Endothelial cell of umbilical vein (primary cell): ENCODE measurements at regions not wholly inside any gene's neighbourhood (a gene's known extent, or its start where the extent isn't known, plus 50 kb on each side); places are given as distances from the start of the nearest gene placed in this dataset.
"Not testable (repeated sequence)": the region's sequence is repeated elsewhere in the genome, so short reads cannot be mapped to it uniquely, and the experiment has no call there.

ENCODE experiments used
- BruUV-seq: library from RNA; stranded (reverse); fragments of 400-500 nt; replicated peaks from 2 replicates; lab custom pipeline; 2021; lab: Mats Ljungman, UMichigan
- CTCF ChIA-PET: fragments of 300-600, 350-600 bp; sonication (Branson Sonifier 250); formaldehyde crosslinking; loops from one replicate; lab custom pipeline; 2021; ENCODE audit warnings: antibody characterized with exemption, inconsistent platforms; lab: Charles Lee
- POLR2A ChIA-PET: fragments of 300-600, 350-600 bp; sonication (Branson Sonifier 250); formaldehyde crosslinking; loops from one replicate; lab custom pipeline; 2021; ENCODE audit warnings: antibody characterized with exemption, inconsistent platforms; lab: Charles Lee
- DNase-seq: peaks from one replicate; pipeline ENCODE4 v3.0.0-alpha.2; 2011; ENCODE audit warnings: low read depth, low spot score
- FAIRE-seq: peaks from 2 replicates; lab custom pipeline; 2011; peaks lifted over from hg19 to GRCh38; lab: Jason Lieb, UNC
- H2AFZ ChIP-seq: 2 replicates; pipeline ENCODE4 v1.6.0; 2012; ENCODE audit warnings: low read depth, low read length, control low read depth, inconsistent platforms
- H3K27ac ChIP-seq: 2 replicates; pipeline ENCODE4 v1.5.1; 2011; ENCODE audit warnings: low read depth, mild to moderate bottlenecking, control low read depth, low read length, moderate library complexity; ENCODE audit not compliant: insufficient read depth
- H3K27me3 ChIP-seq, 2 experiments: 2 replicates each; pipeline versions ENCODE4 v1.6.0 to v1.6.1; 2011; ENCODE audit warnings: low read length in 2 of 2, mixed read lengths in 1 of 2; ENCODE audit not compliant: control insufficient read depth in 2 of 2, insufficient read depth in 2 of 2
- H3K36me3 ChIP-seq, 2 experiments: 2 replicates in 1 of 2; 3 replicates in 1 of 2; pipeline ENCODE4 v1.5.1; 2011; ENCODE audit warnings: low read length in 2 of 2, mild to moderate bottlenecking in 1 of 2, moderate library complexity in 1 of 2; ENCODE audit not compliant: control insufficient read depth in 2 of 2, insufficient read depth in 2 of 2; ENCODE audit errors: extremely low read depth in 1 of 2
- H3K4me1 ChIP-seq: 3 replicates; pipeline ENCODE4 v1.5.1; 2011; ENCODE audit warnings: mild to moderate bottlenecking, low read length; ENCODE audit not compliant: control insufficient read depth, insufficient read depth; ENCODE audit errors: extremely low read depth
- H3K4me2 ChIP-seq: 2 replicates; pipeline ENCODE4 v1.6.1; 2011; ENCODE audit warnings: low read length, control low read depth, mixed read lengths; ENCODE audit not compliant: insufficient read depth
- H3K4me3 ChIP-seq, 3 experiments: fragments of 200-600 bp in 1 of 3; sonication (generic), shearing (Covaris generic) in 1 of 3; replicated peaks in 1 of 3; 2 replicates each; pipeline ENCODE4 v1.5.1; 2011 to 2016; ENCODE audit warnings: control low read depth in 3 of 3, low read length in 3 of 3, mild to moderate bottlenecking in 2 of 3, inconsistent platforms in 1 of 3, low read depth in 1 of 3, moderate library complexity in 1 of 3; ENCODE audit not compliant: insufficient read depth in 1 of 3
- H3K79me2 ChIP-seq: 2 replicates; pipeline ENCODE4 v1.6.0; 2012; ENCODE audit warnings: low read length, inconsistent platforms; ENCODE audit not compliant: control insufficient read depth, insufficient read depth
- H3K9ac ChIP-seq: replicated peaks from 2 replicates; pipeline ENCODE3; 2011; ENCODE audit warnings: low read length, control low read depth; ENCODE audit not compliant: insufficient read depth; ENCODE audit errors: extremely low read depth
- H3K9me1 ChIP-seq: replicated peaks from 3 replicates; pipeline ENCODE4 v1.6.0; 2011; ENCODE audit warnings: mild to moderate bottlenecking, low read length; ENCODE audit not compliant: control insufficient read depth, insufficient read depth; ENCODE audit errors: extremely low read depth
- H3K9me3 ChIP-seq: replicated peaks from 2 replicates; pipeline ENCODE4 v1.5.1; 2012; ENCODE audit warnings: low read length, inconsistent platforms; ENCODE audit not compliant: control insufficient read depth, insufficient read depth
- H4K20me1 ChIP-seq: replicated peaks from 2 replicates; pipeline ENCODE3; 2011; ENCODE audit warnings: mild to moderate bottlenecking, low read length; ENCODE audit not compliant: control insufficient read depth, insufficient read depth; ENCODE audit errors: extremely low read depth
- CTCF ChIP-seq, 2 donors: IDR thresholded peaks; 1 replicate in 1 of 2; 2 replicates in 1 of 2; pipeline ENCODE4 v1.5.1; 2011; ENCODE audit warnings: low read length in 2 of 2, mild to moderate bottlenecking in 2 of 2, moderate library complexity in 2 of 2, control low read depth in 1 of 2, inconsistent platforms in 1 of 2, low read depth in 1 of 2; ENCODE audit not compliant: insufficient read depth in 1 of 2; ENCODE audit errors: extremely low read depth in 1 of 2
- EZH2 ChIP-seq: IDR thresholded peaks from 2 replicates; pipeline ENCODE4 v1.6.1; 2012; ENCODE audit warnings: borderline replicate concordance, low read depth, mild to moderate bottlenecking, moderate library complexity, low read length, inconsistent platforms; ENCODE audit not compliant: severe bottlenecking
- FOS ChIP-seq: IDR thresholded peaks from 2 replicates; pipeline ENCODE4 v1.6.1; 2011; ENCODE audit warnings: mild to moderate bottlenecking, low read length, moderate library complexity, borderline replicate concordance; ENCODE audit not compliant: insufficient read depth
- GATA2 ChIP-seq: IDR thresholded peaks from 2 replicates; pipeline ENCODE4 v1.7.0; 2011; ENCODE audit warnings: low read depth, mild to moderate bottlenecking, moderate library complexity, mixed read lengths, low read length; ENCODE audit not compliant: insufficient read length, insufficient read depth
- JUN ChIP-seq: IDR thresholded peaks from 2 replicates; pipeline ENCODE4 v1.6.1; 2011; ENCODE audit warnings: borderline replicate concordance, low read depth; ENCODE audit not compliant: insufficient read length, insufficient read depth
- MAX ChIP-seq: IDR thresholded peaks from 2 replicates; pipeline ENCODE4 v1.6.1; 2011; ENCODE audit not compliant: insufficient read depth, insufficient read length
- MYC ChIP-seq: IDR thresholded peaks from one replicate; pipeline ENCODE4 v1.6.1; 2011; ENCODE audit warnings: mild to moderate bottlenecking, low read depth, low read length
- POLR2A ChIP-seq: IDR thresholded peaks from 2 replicates; pipeline ENCODE4 v1.6.1; 2012; ENCODE audit warnings: low read depth, mild to moderate bottlenecking, control low read depth, low read length
- POLR2AphosphoS5 ChIP-seq: IDR thresholded peaks from 2 replicates; pipeline ENCODE4 v1.6.1; 2012; ENCODE audit warnings: low read depth, mild to moderate bottlenecking, control low read depth, low read length, moderate library complexity; ENCODE audit not compliant: insufficient read depth
- dilution Hi-C: fragments of 300-500 bp; cut with MboI; formaldehyde crosslinking; loops from one replicate; pipeline ENCODE4 v1.15.0; 2019; ENCODE audit warnings: low sequenced_read_pairs; ENCODE audit not compliant: extremely low pct_ligation_motif_present
- intact Hi-C: fragments of 100-400 bp; cut with micrococcal nuclease; formaldehyde crosslinking; loops from one replicate; pipeline ENCODE4 v1.10.0; 2022

- TF ChIP-seq JUN: no peak
- no peak for TF ChIP-seq POLR2AphosphoS5
- TF ChIP-seq EZH2: no peak
- TF ChIP-seq GATA2: no peak
- no peak for TF ChIP-seq CTCF (IDR thresholded peaks at IDR 0.05; ENCODE audit: extremely low read depth in 1 of 2, insufficient read depth in 1 of 2, low read depth in 1 of 2, low read length in 2 of 2)
- no peak for TF ChIP-seq MAX
- TF ChIP-seq MYC: no peak
- no peak for TF ChIP-seq POLR2A
- TF ChIP-seq FOS: no peak
- Histone ChIP-seq H3K9me1 (no peaks in the 10 kb centered on the region), H3K4me1 (no peaks in the 10 kb centered on the region), H3K27ac (no peak overlapping the region), H3K9ac (no peak overlapping the region), H3K9me3 (peaks cover 3% of the 10 kb centered on the region), H3K27me3 (no peaks in the 10 kb centered on the region), H3K4me2 (no peak overlapping the region), H4K20me1 (no peaks in the 10 kb centered on the region), H3K4me3 (no peak overlapping the region), H2AFZ (no peak overlapping the region), H3K36me3 (no peaks in the 10 kb centered on the region), H3K79me2 (no peaks in the 10 kb centered on the region)
- no peak for FAIRE-seq
- no TSS peak for BruUV-seq
- dilution Hi-C loops (no loop called here), intact Hi-C loops (no loop called here)
- ChIA-PET CTCF (no interaction called here), POLR2A (no interaction called here)
- no peak for DNase-seq
Measured at GRCh38 chr18:72991379-72991778, 123.6 kb upstream of the NETO1 start.

GRCh38 chr18:72987570-72987969 lies 119.8 kb upstream of the NETO1 start:
- intact Hi-C loops, BruUV-seq, DNase-seq, dilution Hi-C loops, H3K4me2 ChIP-seq, H3K4me1 ChIP-seq, H3K36me3 ChIP-seq, H2AFZ ChIP-seq, H4K20me1 ChIP-seq, CTCF ChIA-PET, POLR2A ChIA-PET, H3K79me2 ChIP-seq, H3K9ac ChIP-seq, H3K9me3 ChIP-seq, FAIRE-seq, H3K4me3 ChIP-seq, H3K27me3 ChIP-seq, H3K9me1 ChIP-seq, H3K27ac ChIP-seq: not testable (repeated sequence)
